Prostate gland (tissue), 2 donors: ENCODE measurements at regions not wholly inside any gene's neighbourhood (a gene's known extent, or its start where the extent isn't known, plus 50 kb on each side); places are given as distances from the start of the nearest gene placed in this dataset.

Experiments
- DNase-seq: peaks from one replicate; pipeline ENCODE4 v3.0.0-alpha.2; 2019; ENCODE audit warnings: low spot score
- H3K27ac ChIP-seq, 2 donors: fragments of 200-600 bp; sonication (generic); 2 replicates each; pipeline ENCODE4 v1.5.1; 2017 to 2019
- H3K27me3 ChIP-seq: fragments of 200-600 bp; sonication (generic); replicated peaks from 2 replicates; pipeline ENCODE4 v1.5.1; 2019; ENCODE audit not compliant: insufficient read depth
- H3K36me3 ChIP-seq, 2 donors: fragments of 200-600 bp; sonication (generic); 1 replicate in 1 of 2; 2 replicates in 1 of 2; pipeline versions ENCODE4 v1.5.1 to v1.8.1; 2017 to 2019
- H3K4me1 ChIP-seq: fragments of 200-600 bp; sonication (generic); replicated peaks from 2 replicates; pipeline ENCODE4 v1.5.1; 2019
- H3K4me3 ChIP-seq, 2 donors: fragments of 200-600 bp; sonication (generic); 2 replicates each; pipeline ENCODE4 v1.5.1; 2017 to 2019
- H3K9me3 ChIP-seq: fragments of 200-600 bp; sonication (generic); 2 replicates; pipeline ENCODE4 v1.5.1; 2017
- CTCF ChIP-seq, 4 experiments: fragments of 200-600 bp in 2 of 4; fragments of 450-650 bp in 2 of 4; sonication (generic) in 2 of 4; IDR thresholded peaks; 1 replicate in 3 of 4; 2 replicates in 1 of 4; pipeline ENCODE4 v1.5.1; 2016 to 2019; ENCODE audit warnings: antibody characterized with exemption in 4 of 4, mild to moderate bottlenecking in 2 of 4, moderate library complexity in 2 of 4
- POLR2A ChIP-seq: fragments of 450-650 bp; IDR thresholded peaks from one replicate; pipeline ENCODE4 v1.6.1; 2016; ENCODE audit warnings: antibody characterized with exemption, mild to moderate bottlenecking
- POLR2AphosphoS5 ChIP-seq: sonication (generic); formaldehyde crosslinking; IDR thresholded peaks from one replicate; pipeline ENCODE4 v1.6.1; 2017; ENCODE audit warnings: antibody characterized with exemption
- WGBS: methylation state at CpG from one replicate; pipeline ENCODE4 v1.1.5; 2018; 5-methylcytosine and 5-hydroxymethylcytosine counted together
- intact Hi-C: fragments of 100-400 bp; cut with DNase I; formaldehyde crosslinking; loops from one replicate; pipeline ENCODE4 v1.14.2; 2022

- DNase-seq = no peak
- no peaks in the 10 kb centered on the region for H3K36me3 ChIP-seq
- H3K4me3 ChIP-seq = no peak overlapping the region
- WGBS = 83% methylated on average over 12 of the region's 15 CpGs
- no peaks in the 10 kb centered on the region for H3K4me1 ChIP-seq
- no peaks in the 10 kb centered on the region for H3K9me3 ChIP-seq
- no peak for TF ChIP-seq POLR2A
- no peak for TF ChIP-seq CTCF (IDR thresholded peaks at IDR 0.05)
- TF ChIP-seq POLR2AphosphoS5 = no peak
- no peaks in the 10 kb centered on the region for H3K27me3 ChIP-seq
- no peak overlapping the region for H3K27ac ChIP-seq
- intact Hi-C loops = no loop called here
Observed at GRCh38 chr10:129057856-129058663, 409.0 kb upstream of the MGMT start.

GRCh38 chr10:129058664-129059155, 408.3 kb upstream of the MGMT start:
- no peak overlapping the region for H3K4me3 ChIP-seq
- H3K4me1 ChIP-seq = no peaks in the 10 kb centered on the region
- no peaks in the 10 kb centered on the region for H3K27me3 ChIP-seq
- no peak overlapping the region for H3K27ac ChIP-seq
- no peak for DNase-seq
- H3K36me3 ChIP-seq = no peaks in the 10 kb centered on the region
- intact Hi-C loops = no loop called here
- H3K9me3 ChIP-seq = no peaks in the 10 kb centered on the region
- 91% methylated on average over 9 of the region's 9 CpGs for WGBS
- TF ChIP-seq CTCF (IDR thresholded peaks at IDR 0.05) (no peak), POLR2AphosphoS5 (no peak), POLR2A (no peak)

GRCh38 chr10:129059977-129060376, 407.1 kb upstream of the MGMT start:
- no peak for DNase-seq
- H3K9me3 ChIP-seq = no peaks in the 10 kb centered on the region
- 90% methylated on average over 9 of the region's 9 CpGs for WGBS
- no peaks in the 10 kb centered on the region for H3K4me1 ChIP-seq
- H3K36me3 ChIP-seq = no peaks in the 10 kb centered on the region
- no peaks in the 10 kb centered on the region for H3K27me3 ChIP-seq
- no peak overlapping the region for H3K4me3 ChIP-seq
- H3K27ac ChIP-seq = no peak overlapping the region
- TF ChIP-seq CTCF (IDR thresholded peaks at IDR 0.05) (no peak), POLR2A (no peak), POLR2AphosphoS5 (no peak)
- intact Hi-C loops = no loop called here

GRCh38 chr10:129063212-129063611, 403.8 kb upstream of the MGMT start:
- 67% methylated on average over 4 of the region's 4 CpGs for WGBS
- DNase-seq = no peak
- intact Hi-C loops = no loop called here

More at GRCh38 chr10:129063212-129063611, 403.8 kb upstream of the MGMT start:
- Histone ChIP-seq H3K36me3 (no peaks in the 10 kb centered on the region), H3K4me3 (no peak overlapping the region), H3K27me3 (no peaks in the 10 kb centered on the region), H3K27ac (no peak overlapping the region), H3K9me3 (no peaks in the 10 kb centered on the region), H3K4me1 (no peaks in the 10 kb centered on the region)
- TF ChIP-seq CTCF (IDR thresholded peaks at IDR 0.05) (no peak), POLR2A (no peak), POLR2AphosphoS5 (no peak)
